A673 (cell line): ENCODE measurements at regions not wholly inside any gene's neighbourhood (a gene's known extent, or its start where the extent isn't known, plus 50 kb on each side); places are given as distances from the start of the nearest gene placed in this dataset.
"Not testable (repeated sequence)": the region's sequence is repeated elsewhere in the genome, so short reads cannot be mapped to it uniquely, and the experiment has no call there.

ENCODE experiments used
- BruUV-seq: library from RNA; stranded (reverse); fragments of 400-500 nt; replicated peaks from 2 replicates; lab custom pipeline; 2021; lab: Mats Ljungman, UMichigan
- CTCF ChIA-PET: fragments of 300-600 bp; sonication (Branson Sonifier 250); formaldehyde crosslinking; loops from one replicate; lab custom pipeline; 2022; ENCODE audit warnings: antibody characterized with exemption; lab: Charles Lee
- POLR2A ChIA-PET: fragments of 300-600 bp; sonication (Branson Sonifier 250); formaldehyde crosslinking; loops from one replicate; lab custom pipeline; 2022; ENCODE audit warnings: antibody characterized with exemption; ENCODE audit not compliant: low non-redundant PET; lab: Charles Lee
- DNase-seq: peaks from one replicate; pipeline ENCODE4 v3.0.0-alpha.2; 2015; ENCODE audit warnings: low spot score
- H3K27ac ChIP-seq: fragments of 200-600 bp; sonication (generic); 2 replicates; pipeline ENCODE4 v1.5.1; 2016; ENCODE audit warnings: mixed run types, low read depth, mild to moderate bottlenecking, mixed read lengths, antibody characterized with exemption, low read length; ENCODE audit not compliant: poor library complexity, severe bottlenecking
- H3K27me3 ChIP-seq: fragments of 200-600 bp; sonication (generic); replicated peaks from 2 replicates; pipeline ENCODE4 v1.6.1; 2017; ENCODE audit warnings: mixed run types, low read depth, mild to moderate bottlenecking, mixed read lengths, antibody characterized with exemption, low read length; ENCODE audit not compliant: insufficient read depth, poor library complexity
- H3K36me3 ChIP-seq: fragments of 200-600 bp; sonication (generic); 2 replicates; pipeline ENCODE4 v1.6.1; 2016; ENCODE audit warnings: mixed run types, mild to moderate bottlenecking, mixed read lengths, antibody characterized with exemption, low read length; ENCODE audit not compliant: insufficient read depth, poor library complexity, severe bottlenecking
- H3K4me1 ChIP-seq: fragments of 200-600 bp; sonication (generic); 2 replicates; pipeline ENCODE4 v1.6.1; 2017; ENCODE audit warnings: mixed run types, mild to moderate bottlenecking, mixed read lengths, antibody characterized with exemption, low read length; ENCODE audit not compliant: insufficient read depth, poor library complexity, severe bottlenecking
- H3K4me3 ChIP-seq: fragments of 200-600 bp; sonication (generic); 2 replicates; pipeline ENCODE4 v1.5.1; 2016; ENCODE audit warnings: low read depth, mixed run types, mild to moderate bottlenecking, mixed read lengths, low read length; ENCODE audit not compliant: poor library complexity, severe bottlenecking
- H3K9me3 ChIP-seq: fragments of 200-600 bp; sonication (generic); 2 replicates; pipeline ENCODE4 v1.6.1; 2016; ENCODE audit warnings: mixed run types, low read depth, mild to moderate bottlenecking, mixed read lengths, antibody characterized with exemption, low read length; ENCODE audit not compliant: poor library complexity, severe bottlenecking
- CTCF ChIP-seq: fragments of 300-800, 200-600 bp; sonication (generic); conservative IDR thresholded peaks from 2 replicates; pipeline ENCODE4 v1.5.1; 2017; ENCODE audit warnings: low read depth, mild to moderate bottlenecking, antibody characterized with exemption, low read length, moderate library complexity, mixed read lengths
- EZH2 ChIP-seq: fragments of 200-600 bp; sonication (generic); IDR thresholded peaks from 2 replicates; pipeline ENCODE4 v1.6.1; 2017; ENCODE audit warnings: borderline replicate concordance, low read depth, mild to moderate bottlenecking, mixed read lengths, antibody characterized with exemption, low read length; ENCODE audit not compliant: poor library complexity, severe bottlenecking
- intact Hi-C: fragments of 100-400 bp; cut with micrococcal nuclease; formaldehyde crosslinking; loops from one replicate; pipeline ENCODE4 v1.10.0; 2022; ENCODE audit not compliant: unreplicated experiment

- no peaks in the 10 kb centered on the region for H3K36me3 ChIP-seq
- H3K4me1 ChIP-seq, result no peaks in the 10 kb centered on the region
- no peak overlapping the region for H3K4me3 ChIP-seq
- H3K27ac ChIP-seq, result no peak overlapping the region
- intact Hi-C loops, result no loop called here
- POLR2A ChIA-PET, result no interaction called here
- no peaks in the 10 kb centered on the region for H3K9me3 ChIP-seq
- BruUV-seq, result no TSS peak
- DNase-seq, result no peak
- CTCF ChIA-PET, result no interaction called here
- TF ChIP-seq CTCF (no peak), EZH2 (no peak)
- H3K27me3 ChIP-seq, result no peaks in the 10 kb centered on the region
Observed at GRCh38 chr2:67164771-67165522, 232.2 kb upstream of the ETAA1 start.

- intact Hi-C loops, result no loop called here
- POLR2A ChIA-PET, result no interaction called here
- CTCF ChIA-PET, result no interaction called here
Observed at GRCh38 chr2:67165523-67165990, 231.6 kb upstream of the ETAA1 start.

GRCh38 chr2:67166511-67166910 lies 230.6 kb upstream of the ETAA1 start:
- H3K4me3 ChIP-seq, CTCF ChIA-PET, H3K36me3 ChIP-seq, H3K27me3 ChIP-seq, POLR2A ChIA-PET, H3K27ac ChIP-seq, BruUV-seq, H3K4me1 ChIP-seq, DNase-seq, intact Hi-C loops, H3K9me3 ChIP-seq: not testable (repeated sequence)

More at GRCh38 chr2:67165523-67165990, 231.6 kb upstream of the ETAA1 start:
- Histone ChIP-seq H3K27ac (no peak overlapping the region), H3K27me3 (no peaks in the 10 kb centered on the region), H3K9me3 (no peaks in the 10 kb centered on the region), H3K4me3 (no peak overlapping the region), H3K4me1 (no peaks in the 10 kb centered on the region), H3K36me3 (no peaks in the 10 kb centered on the region)
- DNase-seq, result no peak
- no peak for TF ChIP-seq CTCF
- no peak for TF ChIP-seq EZH2
- no TSS peak for BruUV-seq
